Chondrocyte (in vitro differentiated cells): ENCODE measurements at regions not wholly inside any gene's neighbourhood (a gene's known extent, or its start where the extent isn't known, plus 50 kb on each side); places are given as distances from the start of the nearest gene placed in this dataset.
"Not testable (repeated sequence)": the region's sequence is repeated elsewhere in the genome, so short reads cannot be mapped to it uniquely, and the experiment has no call there.

Experiments used
- DNase-seq: peaks from one replicate; pipeline ENCODE4 v3.0.0; 2021; ENCODE audit warnings: mixed read lengths, low spot score
- H3K27ac Mint-ChIP-seq: one replicate; pipeline ENCODE4 v1.8.0; 2021; ENCODE audit warnings: mild to moderate bottlenecking, moderate library complexity, mixed read lengths; ENCODE audit not compliant: unreplicated experiment
- H3K27me3 Mint-ChIP-seq: 2 replicates; pipeline ENCODE4 v1.8.0; 2021; ENCODE audit warnings: low read depth, mixed read lengths
- H3K36me3 Mint-ChIP-seq: 2 replicates; pipeline ENCODE4 v1.8.0; 2021; ENCODE audit warnings: low read depth, mixed read lengths
- H3K4me1 Mint-ChIP-seq: 2 replicates; pipeline ENCODE4 v1.8.0; 2021; ENCODE audit warnings: low read depth, mild to moderate bottlenecking, mixed read lengths
- H3K4me3 Mint-ChIP-seq: one replicate; pipeline ENCODE4 v1.8.0; 2021; ENCODE audit warnings: mild to moderate bottlenecking, moderate library complexity, mixed read lengths; ENCODE audit not compliant: unreplicated experiment
- H3K9me3 Mint-ChIP-seq: 2 replicates; pipeline ENCODE4 v1.8.0; 2021; ENCODE audit warnings: low read depth, mixed read lengths
- CTCF ChIP-seq: fragments of 200-600 bp; sonication (generic); IDR thresholded peaks from 2 replicates; pipeline ENCODE4 v1.5.0; 2021; ENCODE audit warnings: antibody characterized with exemption, mild to moderate bottlenecking, moderate library complexity

GRCh38 chr22:11360632-11361031 lies 4167.4 kb upstream of the OR11H1 start:
- H3K27ac Mint-ChIP-seq, result no peak overlapping the region
- H3K9me3 Mint-ChIP-seq, result peaks cover 76% of the 10 kb centered on the region
- H3K27me3 Mint-ChIP-seq, result no peaks in the 10 kb centered on the region
- H3K36me3 Mint-ChIP-seq, result peaks cover 3% of the 10 kb centered on the region
- TF ChIP-seq CTCF, result no peak
- no peak for DNase-seq
- no peaks in the 10 kb centered on the region for H3K4me1 Mint-ChIP-seq
- no peak overlapping the region for H3K4me3 Mint-ChIP-seq

GRCh38 chr22:11361496-11361895 lies 4166.5 kb upstream of the OR11H1 start:
- not testable (repeated sequence) for H3K4me3 Mint-ChIP-seq, H3K27ac Mint-ChIP-seq, H3K27me3 Mint-ChIP-seq, H3K4me1 Mint-ChIP-seq, DNase-seq, H3K36me3 Mint-ChIP-seq
- H3K9me3 Mint-ChIP-seq, result peaks cover 80% of the 10 kb centered on the region

- H3K27ac Mint-ChIP-seq, DNase-seq, H3K36me3 Mint-ChIP-seq, H3K4me1 Mint-ChIP-seq, H3K27me3 Mint-ChIP-seq, H3K4me3 Mint-ChIP-seq: not testable (repeated sequence)
- H3K9me3 Mint-ChIP-seq, result peaks cover 61% of the 10 kb centered on the region
Observed at GRCh38 chr22:11369612-11370307, 4158.2 kb upstream of the OR11H1 start.

GRCh38 chr22:11370311-11370710 lies 4157.7 kb upstream of the OR11H1 start:
- not testable (repeated sequence) for DNase-seq, H3K27me3 Mint-ChIP-seq, H3K27ac Mint-ChIP-seq, H3K36me3 Mint-ChIP-seq, H3K4me1 Mint-ChIP-seq, H3K4me3 Mint-ChIP-seq
- H3K9me3 Mint-ChIP-seq, result peaks cover 67% of the 10 kb centered on the region
